SH-SY5Y (cell line): ENCODE measurements at regions not wholly inside any gene's neighbourhood (a gene's known extent, or its start where the extent isn't known, plus 50 kb on each side); places are given as distances from the start of the nearest gene placed in this dataset.

Source experiments
- GATA2 ChIP-seq: IDR thresholded peaks from 2 replicates; pipeline ENCODE4 v1.6.1; 2011; ENCODE audit warnings: mild to moderate bottlenecking, low read depth, low read length
- GATA3 ChIP-seq: IDR thresholded peaks from 2 replicates; pipeline ENCODE4 v1.6.1; 2011; ENCODE audit warnings: low read depth, mild to moderate bottlenecking, low read length, moderate library complexity

- no peak for TF ChIP-seq GATA2
- TF ChIP-seq GATA3: no peak
Observed at GRCh38 chr6:81938991-81939732, 186.7 kb upstream of the TENT5A start.
